Neural progenitor cell (in vitro differentiated cells): ENCODE measurements at regions not wholly inside any gene's neighbourhood (a gene's known extent, or its start where the extent isn't known, plus 50 kb on each side); places are given as distances from the start of the nearest gene placed in this dataset.
"Not testable (repeated sequence)": the region's sequence is repeated elsewhere in the genome, so short reads cannot be mapped to it uniquely, and the experiment has no call there.

Source experiments
- DNase-seq: peaks from one replicate; pipeline ENCODE4 v3.0.0-alpha.2; 2016; ENCODE audit warnings: low spot score
- H2AFZ ChIP-seq: fragments of 200-600 bp; sonication (generic); replicated peaks from 2 replicates; pipeline ENCODE4 v1.6.1; 2016; ENCODE audit warnings: antibody characterized with exemption
- H3F3A ChIP-seq: fragments of 200-600 bp; sonication (generic); 2 replicates; pipeline ENCODE4 v1.6.1; 2016; ENCODE audit warnings: antibody characterized with exemption, low read depth
- H3K27ac ChIP-seq: fragments of 200-600 bp; sonication (generic); 2 replicates; pipeline ENCODE4 v1.5.1; 2016; ENCODE audit warnings: mild to moderate bottlenecking
- H3K27me3 ChIP-seq: fragments of 200-600 bp; sonication (generic); 2 replicates; pipeline ENCODE4 v1.6.1; 2016; ENCODE audit warnings: mild to moderate bottlenecking, moderate library complexity
- H3K36me3 ChIP-seq: fragments of 200-600 bp; sonication (generic); 2 replicates; pipeline ENCODE4 v1.5.1; 2016
- H3K4me1 ChIP-seq: fragments of 200-600 bp; sonication (generic); 2 replicates; pipeline ENCODE4 v1.6.1; 2016; ENCODE audit warnings: mixed run types
- H3K4me2 ChIP-seq: fragments of 200-600 bp; sonication (generic); 2 replicates; pipeline ENCODE4 v1.6.1; 2016
- H3K4me3 ChIP-seq: fragments of 200-600 bp; sonication (generic); 2 replicates; pipeline ENCODE4 v1.5.1; 2016
- H3K79me2 ChIP-seq: fragments of 200-600 bp; sonication (generic); 2 replicates; pipeline ENCODE4 v1.6.1; 2016; ENCODE audit warnings: low read depth
- H3K9ac ChIP-seq: fragments of 200-600 bp; sonication (generic); 2 replicates; pipeline ENCODE4 v1.6.1; 2016
- H3K9me3 ChIP-seq: fragments of 200-600 bp; sonication (generic); 2 replicates; pipeline ENCODE4 v1.5.1; 2016; ENCODE audit warnings: low read depth
- H4K20me1 ChIP-seq: fragments of 200-600 bp; sonication (generic); 2 replicates; pipeline ENCODE4 v1.6.1; 2016; ENCODE audit warnings: low read depth
- H3K27ac Mint-ChIP-seq: 3 replicates; pipeline ENCODE4 v1.8.0; 2021; ENCODE audit warnings: mixed read lengths
- H3K27me3 Mint-ChIP-seq: 2 replicates; pipeline ENCODE4 v1.8.0; 2022; ENCODE audit warnings: low read depth, mild to moderate bottlenecking, inconsistent platforms, moderate library complexity, mixed read lengths; ENCODE audit not compliant: insufficient read depth
- H3K36me3 Mint-ChIP-seq: 3 replicates; pipeline ENCODE4 v1.8.0; 2021; ENCODE audit warnings: mixed read lengths
- H3K4me1 Mint-ChIP-seq: 3 replicates; pipeline ENCODE4 v1.8.0; 2021; ENCODE audit warnings: mixed read lengths
- H3K4me3 Mint-ChIP-seq: 3 replicates; pipeline ENCODE4 v1.8.0; 2021; ENCODE audit warnings: mild to moderate bottlenecking, moderate library complexity, mixed read lengths
- H3K9me3 Mint-ChIP-seq: 3 replicates; pipeline ENCODE4 v1.8.0; 2020; ENCODE audit warnings: mixed read lengths
- CTCF ChIP-seq: fragments of 200-600 bp; sonication (generic); IDR thresholded peaks from 2 replicates; pipeline ENCODE4 v1.5.1; 2017; ENCODE audit warnings: antibody characterized with exemption, mild to moderate bottlenecking

DNA sequence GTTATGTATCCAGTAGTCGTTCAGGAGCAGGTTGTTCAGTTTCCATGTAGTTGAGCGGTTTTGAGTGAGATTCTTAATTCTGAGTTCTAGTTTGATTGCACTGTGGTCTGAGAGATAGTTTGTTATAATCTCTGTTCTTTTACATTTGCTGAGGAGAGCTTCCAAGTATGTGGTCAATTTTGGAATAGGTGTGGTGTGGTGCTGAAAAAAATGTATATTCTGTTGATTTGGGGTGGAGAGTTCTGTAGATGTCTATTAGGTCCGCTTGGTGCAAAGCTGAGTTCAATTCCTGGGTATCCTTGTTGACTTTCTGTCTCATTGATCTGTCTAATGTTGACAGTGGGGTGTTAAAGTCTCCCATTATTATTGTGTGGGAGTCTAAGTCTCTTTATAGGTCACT lies 68.6 kb upstream of the IZUMO1R start:
- not testable (repeated sequence) for H3K27me3 ChIP-seq, DNase-seq, H3K4me3 Mint-ChIP-seq, H3K27me3 Mint-ChIP-seq, H3K36me3 ChIP-seq, H3K4me3 ChIP-seq, H4K20me1 ChIP-seq, H3K4me1 ChIP-seq, H3K36me3 Mint-ChIP-seq, H3K79me2 ChIP-seq, H2AFZ ChIP-seq, H3K4me2 ChIP-seq, H3K9ac ChIP-seq, H3K27ac ChIP-seq, H3K4me1 Mint-ChIP-seq, H3K9me3 Mint-ChIP-seq, H3K27ac Mint-ChIP-seq, H3F3A ChIP-seq
- peaks cover 12% of the 10 kb centered on the region for H3K9me3 ChIP-seq

DNA sequence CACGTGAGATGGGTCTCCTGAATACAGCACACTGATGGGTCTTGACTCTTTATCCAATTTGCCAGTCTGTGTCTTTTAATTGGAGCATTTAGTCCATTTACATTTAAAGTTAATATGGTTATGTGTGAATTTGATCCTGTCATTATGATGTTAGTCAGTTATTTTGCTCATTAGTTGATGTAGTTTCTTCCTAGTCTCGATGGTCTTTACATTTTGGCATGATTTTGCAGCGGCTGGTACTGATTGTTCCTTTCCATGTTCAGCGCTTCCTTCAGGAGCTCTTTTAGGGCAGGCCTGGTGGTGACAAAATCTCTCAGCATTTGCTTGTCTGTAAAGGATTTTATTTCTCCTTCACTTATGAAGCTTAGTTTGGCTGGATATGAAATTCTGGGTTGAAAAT lies 68.0 kb upstream of the IZUMO1R start:
- not testable (repeated sequence) for H3K27ac Mint-ChIP-seq, DNase-seq, H3K9me3 Mint-ChIP-seq, H3K27ac ChIP-seq, H2AFZ ChIP-seq, H3K79me2 ChIP-seq, H3K36me3 Mint-ChIP-seq, H4K20me1 ChIP-seq, H3K4me1 ChIP-seq, H3K27me3 ChIP-seq, H3K4me3 ChIP-seq, H3K4me2 ChIP-seq, H3K4me3 Mint-ChIP-seq, H3K4me1 Mint-ChIP-seq, H3F3A ChIP-seq, H3K9ac ChIP-seq, H3K36me3 ChIP-seq, H3K27me3 Mint-ChIP-seq
- H3K9me3 ChIP-seq: peaks cover 12% of the 10 kb centered on the region

GRCh38 chr11:94237447-94238153 lies 66.8 kb upstream of the IZUMO1R start:
- Histone ChIP-seq H2AFZ (peak overlapping the region; percentile 45), H3K9me3 (peaks cover 12% of the 10 kb centered on the region)
- H3K4me3 Mint-ChIP-seq, H3K9ac ChIP-seq, H3K9me3 Mint-ChIP-seq, H3K4me1 ChIP-seq, H3K4me3 ChIP-seq, H3K79me2 ChIP-seq, H4K20me1 ChIP-seq, H3K27ac ChIP-seq, H3K36me3 Mint-ChIP-seq, H3K36me3 ChIP-seq, H3K27ac Mint-ChIP-seq, H3K27me3 Mint-ChIP-seq, H3K4me2 ChIP-seq, H3F3A ChIP-seq, H3K27me3 ChIP-seq, H3K4me1 Mint-ChIP-seq: not testable (repeated sequence)
- peak; percentile 21 for TF ChIP-seq CTCF
- DNase-seq: peak; percentile 13

GRCh38 chr11:94238154-94238735 lies 66.1 kb upstream of the IZUMO1R start:
- Histone ChIP-seq H2AFZ (peak overlapping the region; percentile 45), H3K9me3 (peaks cover 12% of the 10 kb centered on the region)
- not testable (repeated sequence) for H3K27ac ChIP-seq, H3K27me3 ChIP-seq, H4K20me1 ChIP-seq, H3K9me3 Mint-ChIP-seq, H3K79me2 ChIP-seq, H3K4me3 ChIP-seq, H3K36me3 Mint-ChIP-seq, H3K4me3 Mint-ChIP-seq, H3K9ac ChIP-seq, H3K27me3 Mint-ChIP-seq, H3F3A ChIP-seq, H3K4me2 ChIP-seq, DNase-seq, H3K4me1 ChIP-seq, H3K4me1 Mint-ChIP-seq, H3K36me3 ChIP-seq, H3K27ac Mint-ChIP-seq

- H3K27ac Mint-ChIP-seq, H3K36me3 Mint-ChIP-seq, H3K4me3 Mint-ChIP-seq, H3K4me1 ChIP-seq, H3K4me3 ChIP-seq, H3K27me3 ChIP-seq, H3K27me3 Mint-ChIP-seq, H3K9ac ChIP-seq, H3K4me2 ChIP-seq, H3K9me3 Mint-ChIP-seq, H2AFZ ChIP-seq, H3K36me3 ChIP-seq, H3K4me1 Mint-ChIP-seq, DNase-seq, H3F3A ChIP-seq, H3K79me2 ChIP-seq, H3K27ac ChIP-seq, H4K20me1 ChIP-seq: not testable (repeated sequence)
- peaks cover 12% of the 10 kb centered on the region for H3K9me3 ChIP-seq
Observed at GRCh38 chr11:94238774-94239173, 65.6 kb upstream of the IZUMO1R start.
